Tibial nerve (tissue), 3 donors: ENCODE measurements at regions not wholly inside any gene's neighbourhood (a gene's known extent, or its start where the extent isn't known, plus 50 kb on each side); places are given as distances from the start of the nearest gene placed in this dataset.

Source experiments
- POLR2A ChIP-seq, 2 donors: fragments of 450-650 bp; IDR thresholded peaks; one replicate each; pipeline ENCODE4 v1.6.1; 2017; ENCODE audit warnings: antibody characterized with exemption in 2 of 2, mild to moderate bottlenecking in 2 of 2, moderate library complexity in 2 of 2
- TF ChIP-seq, protein P1 (sequence below), 5 experiments: fragments of 200-600 bp in 3 of 5; fragments of 450-650 bp in 2 of 5; sonication (generic) in 3 of 5; IDR thresholded peaks; one replicate each; pipeline ENCODE4 v1.5.1; 2016 to 2019; ENCODE audit warnings: antibody characterized with exemption in 5 of 5, mild to moderate bottlenecking in 3 of 5, moderate library complexity in 2 of 5

DNA sequence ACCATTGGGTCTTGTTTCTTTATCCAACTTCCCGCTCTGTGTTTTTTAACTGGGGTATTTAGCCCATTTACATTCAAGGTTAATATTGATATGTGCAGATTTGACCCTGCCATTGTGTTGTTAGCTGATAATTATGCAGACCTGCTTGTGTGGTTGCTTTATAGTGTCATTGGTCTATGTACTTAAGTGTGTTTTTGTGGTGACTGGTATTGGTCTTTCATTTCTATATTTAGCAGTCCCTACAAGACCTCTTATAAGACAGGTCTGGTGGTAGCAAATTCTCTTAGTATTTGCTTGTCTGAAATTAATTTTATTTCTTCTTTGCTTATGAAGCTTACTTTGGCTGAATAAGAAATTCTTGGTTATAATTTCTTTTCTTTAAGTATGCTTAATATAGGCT is 698.1 kb downstream of the DTWD2 start:
- TF ChIP-seq, protein P1, sequence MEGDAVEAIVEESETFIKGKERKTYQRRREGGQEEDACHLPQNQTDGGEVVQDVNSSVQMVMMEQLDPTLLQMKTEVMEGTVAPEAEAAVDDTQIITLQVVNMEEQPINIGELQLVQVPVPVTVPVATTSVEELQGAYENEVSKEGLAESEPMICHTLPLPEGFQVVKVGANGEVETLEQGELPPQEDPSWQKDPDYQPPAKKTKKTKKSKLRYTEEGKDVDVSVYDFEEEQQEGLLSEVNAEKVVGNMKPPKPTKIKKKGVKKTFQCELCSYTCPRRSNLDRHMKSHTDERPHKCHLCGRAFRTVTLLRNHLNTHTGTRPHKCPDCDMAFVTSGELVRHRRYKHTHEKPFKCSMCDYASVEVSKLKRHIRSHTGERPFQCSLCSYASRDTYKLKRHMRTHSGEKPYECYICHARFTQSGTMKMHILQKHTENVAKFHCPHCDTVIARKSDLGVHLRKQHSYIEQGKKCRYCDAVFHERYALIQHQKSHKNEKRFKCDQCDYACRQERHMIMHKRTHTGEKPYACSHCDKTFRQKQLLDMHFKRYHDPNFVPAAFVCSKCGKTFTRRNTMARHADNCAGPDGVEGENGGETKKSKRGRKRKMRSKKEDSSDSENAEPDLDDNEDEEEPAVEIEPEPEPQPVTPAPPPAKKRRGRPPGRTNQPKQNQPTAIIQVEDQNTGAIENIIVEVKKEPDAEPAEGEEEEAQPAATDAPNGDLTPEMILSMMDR (IDR thresholded peaks at IDR 0.05), result no peak
- TF ChIP-seq POLR2A (IDR thresholded peaks at IDR 0.05), result no peak
